MM.1S (cell line): ENCODE measurements at regions not wholly inside any gene's neighbourhood (a gene's known extent, or its start where the extent isn't known, plus 50 kb on each side); places are given as distances from the start of the nearest gene placed in this dataset.

Experiments
- EZH2 ChIP-seq: fragments of 300-600 bp; sonication (generic); optimal IDR thresholded peaks from 2 replicates; pipeline ENCODE3; 2017; ENCODE audit warnings: low read depth, mild to moderate bottlenecking, antibody characterized with exemption, low read length, mixed read lengths
- EZH2phosphoT487 ChIP-seq: fragments of 300-600 bp; sonication (generic); IDR thresholded peaks from 2 replicates; pipeline ENCODE4 v1.6.1; 2018; ENCODE audit warnings: antibody characterized with exemption, low read length
- TF ChIP-seq, protein P1 (sequence below): fragments of 300-600 bp; sonication (generic); IDR thresholded peaks from 2 replicates; pipeline ENCODE4 v1.5.1; 2016; ENCODE audit warnings: antibody characterized with exemption, low read length, mixed read lengths

DNA sequence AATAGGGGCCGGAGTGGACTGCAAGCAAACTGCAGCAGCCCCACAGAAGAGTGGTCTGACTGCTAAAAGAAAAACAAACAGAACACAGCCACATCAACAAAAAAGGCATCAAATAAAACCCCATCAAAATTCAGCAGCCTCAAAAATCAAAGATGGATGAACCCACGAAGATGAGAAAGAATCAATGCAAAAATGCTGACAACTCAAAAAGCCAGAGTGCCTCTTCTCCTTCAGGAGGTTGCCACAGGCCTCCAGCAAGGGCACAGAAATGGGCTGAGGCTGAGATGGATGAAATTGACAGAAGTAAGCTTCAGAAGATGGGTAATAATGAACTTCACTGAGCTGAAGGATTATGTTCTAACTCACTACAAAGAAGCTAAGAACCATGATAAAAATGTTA lies 388.6 kb downstream of the PABPC4L start:
- TF ChIP-seq, protein P1, sequence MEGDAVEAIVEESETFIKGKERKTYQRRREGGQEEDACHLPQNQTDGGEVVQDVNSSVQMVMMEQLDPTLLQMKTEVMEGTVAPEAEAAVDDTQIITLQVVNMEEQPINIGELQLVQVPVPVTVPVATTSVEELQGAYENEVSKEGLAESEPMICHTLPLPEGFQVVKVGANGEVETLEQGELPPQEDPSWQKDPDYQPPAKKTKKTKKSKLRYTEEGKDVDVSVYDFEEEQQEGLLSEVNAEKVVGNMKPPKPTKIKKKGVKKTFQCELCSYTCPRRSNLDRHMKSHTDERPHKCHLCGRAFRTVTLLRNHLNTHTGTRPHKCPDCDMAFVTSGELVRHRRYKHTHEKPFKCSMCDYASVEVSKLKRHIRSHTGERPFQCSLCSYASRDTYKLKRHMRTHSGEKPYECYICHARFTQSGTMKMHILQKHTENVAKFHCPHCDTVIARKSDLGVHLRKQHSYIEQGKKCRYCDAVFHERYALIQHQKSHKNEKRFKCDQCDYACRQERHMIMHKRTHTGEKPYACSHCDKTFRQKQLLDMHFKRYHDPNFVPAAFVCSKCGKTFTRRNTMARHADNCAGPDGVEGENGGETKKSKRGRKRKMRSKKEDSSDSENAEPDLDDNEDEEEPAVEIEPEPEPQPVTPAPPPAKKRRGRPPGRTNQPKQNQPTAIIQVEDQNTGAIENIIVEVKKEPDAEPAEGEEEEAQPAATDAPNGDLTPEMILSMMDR = no peak
- TF ChIP-seq EZH2 (no peak), EZH2phosphoT487 (no peak)
